T1000 (cell line): ENCODE measurements at regions not wholly inside any gene's neighbourhood (a gene's known extent, or its start where the extent isn't known, plus 50 kb on each side); places are given as distances from the start of the nearest gene placed in this dataset.
"Not testable (repeated sequence)": the region's sequence is repeated elsewhere in the genome, so short reads cannot be mapped to it uniquely, and the experiment has no call there.

Source experiments
- DNase-seq: peaks from one replicate; lab custom pipeline; 2025; ENCODE audit warnings: mixed read lengths; lab: John Stamatoyannopoulos, UW

GRCh38 chr1:214143006-214143992, 137.7 kb upstream of the SMYD2 start:
- no peak for DNase-seq

GRCh38 chr1:214144521-214144920, 136.4 kb upstream of the SMYD2 start:
- not testable (repeated sequence) for DNase-seq

DNA sequence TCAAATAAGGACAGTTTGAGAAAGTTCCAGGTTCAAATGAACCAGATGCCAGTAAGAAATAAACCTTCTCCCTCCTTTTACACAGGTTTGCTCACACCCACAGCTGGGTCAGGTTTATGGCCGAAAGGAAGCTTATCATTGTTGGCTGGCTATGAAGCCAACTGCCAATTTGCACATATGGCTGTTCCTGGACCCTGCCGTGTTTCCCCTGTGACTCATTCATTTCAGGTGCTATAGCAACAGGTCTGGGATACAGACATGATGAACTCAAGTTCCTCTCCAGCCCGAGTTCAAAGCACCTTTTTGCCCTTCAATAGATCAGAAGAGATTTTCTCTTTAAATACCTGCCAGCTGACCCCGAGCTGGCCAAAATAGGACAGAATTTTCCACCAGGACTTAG, 134.4 kb upstream of the SMYD2 start:
- no peak for DNase-seq

DNA sequence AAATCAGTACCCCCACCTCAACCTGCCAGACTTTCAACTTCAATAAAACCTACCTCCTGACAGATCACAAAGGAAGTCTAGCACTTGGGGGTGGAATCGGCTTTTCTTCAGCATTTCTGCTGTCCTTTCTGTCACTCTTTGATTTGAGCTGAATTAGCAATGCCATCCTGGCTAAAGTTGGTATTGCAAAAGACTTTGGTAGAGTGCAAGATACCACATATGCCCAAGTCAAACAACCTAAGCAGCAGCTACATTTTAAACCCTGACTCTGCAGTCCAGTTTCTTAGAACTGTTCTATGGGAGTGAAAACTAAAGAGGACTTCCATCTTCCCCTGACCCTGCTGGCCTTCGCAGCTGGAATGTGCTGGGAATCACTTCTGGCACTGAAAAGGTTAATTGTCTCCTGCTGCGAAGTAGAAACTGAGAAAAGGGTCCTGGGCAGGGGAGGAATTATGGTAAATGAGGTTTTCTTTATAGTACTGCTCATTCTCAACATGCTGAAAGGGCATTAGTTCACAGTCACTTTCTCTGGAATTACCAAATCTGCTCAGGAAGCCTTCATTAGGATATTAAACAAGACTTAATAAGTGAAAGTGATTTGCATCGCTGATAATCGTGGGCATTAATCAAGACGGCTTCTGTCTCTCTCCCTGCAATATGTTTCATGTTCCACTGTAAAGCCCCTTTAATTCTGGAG, 126.2 kb upstream of the SMYD2 start:
- no peak for DNase-seq

DNA sequence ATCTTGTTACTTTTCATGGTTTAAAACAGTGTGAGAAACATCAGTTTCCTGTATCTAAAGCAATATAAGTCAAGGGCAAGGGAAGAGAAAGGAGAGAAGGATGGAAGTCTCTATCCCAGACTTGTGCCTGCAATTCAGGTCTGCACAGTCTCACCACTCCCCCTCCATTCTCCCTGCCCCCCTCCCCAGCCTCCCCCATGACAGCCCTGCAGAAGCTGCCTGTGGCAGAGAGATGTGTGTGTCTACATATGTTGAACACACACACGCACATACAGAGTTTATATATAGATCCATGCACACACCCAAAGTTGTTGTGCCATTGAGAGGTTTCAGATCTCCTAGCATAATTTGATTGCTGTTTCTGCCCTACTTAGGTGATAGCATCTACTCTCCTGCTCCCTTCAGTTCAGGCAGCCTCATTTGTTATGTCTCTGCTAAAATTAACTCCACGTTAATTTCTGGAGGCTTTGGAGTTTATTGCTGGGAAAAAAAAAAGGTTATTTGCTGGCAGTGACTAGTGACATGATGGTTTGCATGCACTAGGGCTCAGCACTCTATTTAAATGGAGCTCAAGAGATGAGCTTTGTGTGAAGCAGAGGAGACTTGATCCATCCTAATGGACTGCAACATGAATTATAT, 124.9 kb upstream of the SMYD2 start:
- DNase-seq, result no peak

DNA sequence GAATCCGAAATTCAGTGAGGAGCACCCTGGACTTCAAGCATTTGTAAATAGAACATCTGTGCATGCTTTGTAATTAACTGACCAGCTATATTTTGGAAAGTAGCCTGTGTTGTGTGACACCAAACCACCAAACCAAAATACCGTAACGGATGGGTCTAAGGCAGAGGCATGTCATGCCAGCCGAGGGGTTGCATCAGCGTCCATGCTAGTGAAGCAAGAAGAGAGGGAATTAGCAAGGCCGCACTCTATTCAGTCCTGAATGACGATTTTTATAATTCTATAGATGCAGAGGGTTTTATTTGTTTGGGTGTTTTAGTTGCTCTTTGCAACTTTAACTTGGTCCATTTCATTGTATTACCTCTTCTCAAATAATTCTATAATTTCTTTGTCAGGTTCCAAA, 116.8 kb upstream of the SMYD2 start:
- no peak for DNase-seq

- no peak for DNase-seq
Measured at GRCh38 chr1:214165850-214166374, 115.0 kb upstream of the SMYD2 start.

DNA sequence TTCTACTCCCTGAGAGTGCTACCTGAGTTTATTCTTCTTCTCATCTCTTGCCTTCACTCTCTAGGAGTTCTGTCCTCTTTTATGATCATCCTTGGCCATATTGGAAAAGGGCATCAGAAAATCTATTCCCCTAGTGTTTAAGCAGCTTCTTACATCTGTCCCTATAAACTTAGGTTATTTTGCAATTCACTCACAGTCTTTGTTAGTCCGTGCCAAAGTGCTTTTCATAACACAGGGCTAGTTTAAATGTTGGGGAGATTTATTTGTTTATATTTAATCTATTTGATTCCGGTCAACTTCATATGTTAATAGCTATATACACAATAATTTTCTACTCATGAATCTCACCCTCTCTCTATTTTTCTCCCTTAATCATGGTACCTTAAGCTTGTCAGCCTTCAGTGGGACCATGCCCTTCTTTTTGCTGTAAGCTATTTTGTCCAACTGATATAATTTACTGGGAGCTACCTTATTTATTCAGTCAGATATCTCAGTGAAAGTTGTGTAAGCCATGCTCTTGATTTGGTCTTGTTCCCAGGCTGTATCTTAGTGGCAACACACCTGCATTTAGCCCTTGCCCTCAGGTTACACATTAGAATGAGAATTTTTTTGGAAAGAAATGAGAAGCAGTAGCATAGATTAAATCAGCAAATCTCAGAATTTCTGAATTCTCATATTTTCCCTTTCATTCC, 106.3 kb upstream of the SMYD2 start:
- DNase-seq, result no peak

DNA sequence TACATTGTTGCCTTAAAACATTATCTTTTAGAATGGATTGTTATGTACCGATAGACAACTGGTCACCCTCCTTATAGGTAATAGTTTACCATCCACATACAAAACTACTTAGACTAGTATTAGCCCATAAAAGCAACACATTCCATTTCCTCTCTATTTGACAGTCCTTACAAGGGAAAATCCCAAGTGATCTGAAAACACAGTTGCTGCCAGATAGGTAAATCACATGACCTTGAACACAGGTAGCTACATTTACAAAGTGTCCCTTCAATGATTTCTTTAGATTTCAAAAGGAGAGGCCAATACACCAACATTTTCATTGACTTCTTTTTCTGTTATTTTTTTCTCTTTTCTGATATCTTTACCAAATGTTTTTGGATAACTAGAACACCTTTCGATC, 102.9 kb upstream of the SMYD2 start:
- no peak for DNase-seq

DNA sequence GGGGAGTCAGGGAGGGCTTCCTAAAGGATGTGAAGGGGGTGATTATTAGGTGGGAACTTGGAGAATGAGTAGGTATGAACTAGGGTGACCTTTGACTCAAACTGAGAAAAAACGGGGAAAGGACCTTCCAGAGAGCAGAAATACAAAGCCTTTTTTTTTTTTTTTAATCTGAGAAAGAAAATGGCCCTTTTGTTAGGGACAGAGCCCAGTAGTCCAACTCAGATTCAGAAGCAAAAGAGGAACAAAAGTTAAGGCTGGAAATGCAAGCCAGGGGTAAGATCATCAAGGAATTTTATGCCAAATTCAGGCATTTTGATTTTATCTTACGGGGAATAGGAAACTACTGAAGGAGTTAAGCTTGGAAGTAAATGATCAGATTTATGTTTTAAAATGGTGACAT, 96.0 kb upstream of the SMYD2 start:
- DNase-seq, result no peak

DNA sequence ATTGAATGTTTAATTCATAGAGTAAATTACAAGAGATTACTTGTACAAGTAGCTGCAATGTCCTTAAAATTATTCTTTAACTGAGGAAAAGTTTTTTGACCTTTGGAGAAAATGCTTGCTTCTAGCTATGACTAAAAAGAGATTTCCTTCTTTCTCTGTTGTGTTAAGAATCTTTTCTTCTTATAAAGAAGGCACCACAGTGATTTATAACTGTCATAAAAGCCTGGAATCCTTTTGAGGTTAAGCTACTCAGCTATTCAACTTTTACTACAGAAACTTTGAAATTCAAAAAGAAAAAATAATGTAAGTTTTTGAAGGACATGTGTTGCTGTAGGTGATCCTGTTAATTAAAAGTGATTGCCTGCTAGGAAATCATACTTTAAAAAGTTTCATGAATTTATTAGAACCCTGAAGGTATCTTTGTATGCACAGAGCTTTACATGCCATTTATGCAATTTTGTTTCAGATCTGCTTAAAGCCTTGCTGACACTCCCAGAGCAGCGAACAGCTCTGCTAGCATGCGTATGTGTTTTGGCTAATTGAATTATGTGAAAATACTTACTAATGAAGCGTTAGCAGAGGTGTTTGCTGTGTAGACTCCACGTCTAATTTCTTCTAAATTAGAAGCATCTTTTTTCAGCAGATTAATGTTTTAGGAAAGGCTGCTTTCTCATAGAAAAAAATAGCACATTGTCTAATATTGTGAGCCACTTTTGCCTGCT, 94.7 kb upstream of the SMYD2 start:
- no peak for DNase-seq

- DNase-seq, result no peak
Measured at GRCh38 chr1:214187121-214187900, 93.6 kb upstream of the SMYD2 start.

DNA sequence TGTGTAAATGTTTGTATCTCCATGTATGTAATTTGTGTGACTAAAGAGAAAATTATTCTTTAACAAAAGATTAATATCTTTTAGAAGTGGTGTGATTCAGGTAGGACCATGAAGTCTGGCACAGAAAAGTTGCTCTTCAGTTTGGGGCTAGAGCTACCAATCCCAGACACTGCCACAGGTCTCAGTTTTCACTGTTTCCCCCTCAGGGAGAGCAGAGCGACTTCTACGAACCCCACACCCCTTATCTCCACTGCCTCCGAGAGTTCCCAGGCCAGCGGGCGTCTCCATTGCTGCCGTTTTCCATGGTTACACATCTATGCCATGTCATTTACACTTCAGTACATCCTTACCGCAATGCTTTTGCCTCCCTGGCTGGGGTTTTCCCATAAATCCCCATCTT, 93.0 kb upstream of the SMYD2 start:
- no peak for DNase-seq

DNA sequence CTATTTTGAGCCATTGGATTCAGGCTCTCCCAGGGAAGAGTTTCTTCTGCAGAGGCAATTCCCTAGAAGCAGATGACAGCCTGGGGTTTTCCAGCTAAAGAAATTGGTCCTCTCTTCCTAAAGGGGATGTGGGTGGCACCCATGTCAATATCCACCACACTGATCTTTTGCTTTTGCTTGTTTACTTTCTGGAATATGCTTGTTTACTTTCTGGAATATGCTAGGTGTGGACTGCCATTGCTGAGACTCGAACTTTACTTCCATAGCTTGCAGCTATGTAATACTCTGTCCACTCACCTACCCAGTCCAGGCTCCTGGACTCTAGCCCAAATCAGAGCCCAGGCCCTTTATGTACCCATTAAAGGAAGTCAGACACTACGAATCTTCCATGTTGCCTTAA, 92.1 kb upstream of the SMYD2 start:
- no peak for DNase-seq

DNA sequence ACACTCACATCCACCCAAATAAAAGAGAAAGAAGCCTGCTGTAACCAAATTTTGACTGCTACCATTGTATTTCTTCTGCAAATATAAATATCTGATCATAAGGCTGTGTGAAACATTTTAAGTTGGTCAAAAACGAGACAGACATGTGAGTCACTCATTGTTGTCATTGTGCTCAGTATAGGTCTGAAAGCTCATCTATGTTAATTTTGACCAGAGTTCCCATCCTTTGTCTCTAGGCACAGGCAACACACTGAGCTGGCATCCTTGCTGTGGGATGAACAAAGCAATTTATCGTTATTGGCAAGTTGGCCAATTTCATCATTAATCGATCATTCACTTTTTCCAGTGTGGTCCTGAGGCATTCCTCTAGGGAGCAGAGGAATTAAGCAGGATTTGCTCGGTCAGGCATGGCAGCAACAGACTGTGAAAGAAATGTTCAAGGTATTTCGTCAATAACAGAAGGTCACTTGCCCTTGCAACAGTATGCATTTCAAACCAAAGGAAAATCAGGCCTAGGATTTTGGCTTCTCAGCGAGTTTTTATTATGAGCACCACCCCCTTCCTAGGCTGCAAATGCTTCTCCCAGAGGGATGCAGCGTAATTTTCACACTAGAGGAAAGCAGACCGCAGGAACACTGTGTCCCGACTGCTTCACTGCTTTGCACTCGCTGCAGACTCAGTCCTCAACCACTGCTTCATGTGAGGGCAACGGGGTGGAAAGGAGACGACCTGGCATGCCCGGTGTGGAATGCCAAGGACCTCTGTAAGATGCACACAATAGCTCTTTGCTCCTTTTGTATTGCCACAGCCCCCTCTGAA, 87.9 kb upstream of the SMYD2 start:
- no peak for DNase-seq

GRCh38 chr1:214193691-214194090, 87.3 kb upstream of the SMYD2 start:
- no peak for DNase-seq

- no peak for DNase-seq
Measured at GRCh38 chr1:214198571-214198970, 82.4 kb upstream of the SMYD2 start.

DNA sequence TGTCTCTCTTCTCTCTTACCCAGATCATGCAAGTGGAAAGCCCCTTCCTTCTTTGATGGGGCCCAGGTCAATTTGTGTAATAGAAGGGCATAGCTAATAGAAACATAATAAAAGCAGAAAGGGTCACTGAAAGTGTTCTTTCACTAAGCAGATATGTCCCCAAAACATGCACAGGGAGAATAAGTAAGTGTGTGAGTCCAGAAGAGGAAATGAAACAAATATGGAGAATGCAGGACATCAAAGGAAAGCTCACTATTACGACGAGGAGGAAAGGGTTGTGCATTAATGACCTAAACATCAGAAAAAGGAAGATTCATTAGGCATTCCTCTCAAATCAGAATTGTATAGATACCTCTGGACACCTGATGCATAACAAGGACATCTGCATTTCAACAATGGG, 81.4 kb upstream of the SMYD2 start:
- DNase-seq, result no peak

- DNase-seq, result no peak
Measured at GRCh38 chr1:214202992-214203391, 78.0 kb upstream of the SMYD2 start.

DNA sequence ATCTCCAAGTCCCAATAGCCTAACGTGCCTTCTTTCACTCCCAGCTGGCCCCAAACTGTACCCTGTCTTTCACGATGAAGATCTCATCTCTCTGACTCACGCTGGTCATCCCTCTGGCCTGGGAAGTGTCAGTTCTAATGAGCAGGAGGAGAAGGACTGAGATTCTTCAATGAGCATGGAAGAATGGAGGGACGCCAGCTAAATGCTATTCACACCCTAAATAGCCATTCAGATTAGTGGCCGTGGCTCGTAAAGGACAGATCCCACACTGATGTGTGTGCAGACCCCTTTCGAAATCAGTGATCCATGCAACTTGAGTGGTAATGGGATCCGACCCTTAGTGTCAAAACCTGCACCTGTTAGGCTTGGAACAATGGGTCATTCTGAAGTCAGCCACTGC, 75.9 kb upstream of the SMYD2 start:
- DNase-seq, result no peak
